ENCODE measurements at regions not wholly inside any gene's neighbourhood (a gene's known extent, or its start where the extent isn't known, plus 50 kb on each side); places are given as distances from the start of the nearest gene placed in this dataset.

GRCh38 chr18:73352546-73352945 lies 484.8 kb upstream of the NETO1 start (continued):
- TF ChIP-seq ZNF462 (CRISPR knock-in tag; IDR thresholded peaks at IDR 0.05), result no peak
- no peak for TF ChIP-seq EZH2phosphoT487 (IDR thresholded peaks at IDR 0.05; ENCODE audit: unreplicated experiment)
- no peak for TF ChIP-seq ZNF114 (CRISPR knock-in tag; IDR thresholded peaks at IDR 0.05)
- TF ChIP-seq POLR2AphosphoS5 (IDR thresholded peaks at IDR 0.05; ENCODE audit: low read depth), result no peak
- no peak for TF ChIP-seq REST (IDR thresholded peaks at IDR 0.05; ENCODE audit: unreplicated experiment)
- TF ChIP-seq ZNF331 (CRISPR knock-in tag; IDR thresholded peaks at IDR 0.05; ENCODE audit: low read depth), result no peak
- no peak for TF ChIP-seq CREB1 (CRISPR knock-in tag; IDR thresholded peaks at IDR 0.05; ENCODE audit: low read depth)
- TF ChIP-seq STAT1 (IDR thresholded peaks at IDR 0.05; ENCODE audit: unreplicated experiment), result no peak
- no peak for TF ChIP-seq NANOG (IDR thresholded peaks at IDR 0.05; ENCODE audit: borderline replicate concordance)

All from GM23338 (cell line).